Inflammatory macrophage treated with lipopolysaccharide for 4 hours (primary cell): ENCODE measurements at regions not wholly inside any gene's neighbourhood (a gene's known extent, or its start where the extent isn't known, plus 50 kb on each side); places are given as distances from the start of the nearest gene placed in this dataset.

Experiments
- DNase-seq: peaks from one replicate; pipeline ENCODE4 v3.0.0-alpha.2; 2020

- DNase-seq, result peak; percentile 24
These were observed 590.5 kb upstream of the ATP2B1 start for GRCh38 chr12:90299121-90299520.

GRCh38 chr12:90298289-90298948 is 589.8 kb upstream of the ATP2B1 start:
- DNase-seq, result no peak

- DNase-seq, result no peak
These were observed 587.2 kb upstream of the ATP2B1 start for GRCh38 chr12:90295858-90296257.

GRCh38 chr12:90292183-90292582 is 583.5 kb upstream of the ATP2B1 start:
- DNase-seq, result no peak

GRCh38 chr12:90290980-90291975 is 582.6 kb upstream of the ATP2B1 start:
- DNase-seq, result no peak

- no peak for DNase-seq
These were observed 578.9 kb upstream of the ATP2B1 start for GRCh38 chr12:90287585-90287984.

GRCh38 chr12:90281154-90281868 is 572.7 kb upstream of the ATP2B1 start:
- DNase-seq, result peak; percentile 24

- DNase-seq, result peak; percentile 78
These were observed 572.0 kb upstream of the ATP2B1 start for GRCh38 chr12:90280564-90281058.

- peak; percentile 67 for DNase-seq
These were observed 571.4 kb upstream of the ATP2B1 start for GRCh38 chr12:90280033-90280432.

- DNase-seq, result no peak
These were observed 566.5 kb upstream of the ATP2B1 start for GRCh38 chr12:90275088-90275487.

- DNase-seq, result no peak
These were observed 565.8 kb upstream of the ATP2B1 start for GRCh38 chr12:90274407-90274806.

- DNase-seq, result no peak
These were observed 559.9 kb upstream of the ATP2B1 start for GRCh38 chr12:90268574-90268973.

- no peak for DNase-seq
These were observed 553.6 kb upstream of the ATP2B1 start for GRCh38 chr12:90262251-90262650.

- DNase-seq, result no peak
These were observed 552.6 kb upstream of the ATP2B1 start for GRCh38 chr12:90261283-90261682.

GRCh38 chr12:90260136-90260535 is 551.5 kb upstream of the ATP2B1 start:
- no peak for DNase-seq

GRCh38 chr12:90257927-90258624 is 549.4 kb upstream of the ATP2B1 start:
- DNase-seq, result no peak

GRCh38 chr12:90254796-90255195 is 546.2 kb upstream of the ATP2B1 start:
- DNase-seq, result no peak

GRCh38 chr12:90253674-90254181 is 545.1 kb upstream of the ATP2B1 start:
- peak; percentile 78 for DNase-seq

GRCh38 chr12:90253136-90253535 is 544.5 kb upstream of the ATP2B1 start:
- DNase-seq, result peak; percentile 53

- peak; percentile 37 for DNase-seq
These were observed 542.1 kb upstream of the ATP2B1 start for GRCh38 chr12:90250766-90251165.

- DNase-seq, result no peak
These were observed 541.4 kb upstream of the ATP2B1 start for GRCh38 chr12:90250042-90250441.

GRCh38 chr12:90246688-90247087 is 538.0 kb upstream of the ATP2B1 start:
- DNase-seq, result no peak
